ENCODE measurements at regions not wholly inside any gene's neighbourhood (a gene's known extent, or its start where the extent isn't known, plus 50 kb on each side); places are given as distances from the start of the nearest gene placed in this dataset.

DNA sequence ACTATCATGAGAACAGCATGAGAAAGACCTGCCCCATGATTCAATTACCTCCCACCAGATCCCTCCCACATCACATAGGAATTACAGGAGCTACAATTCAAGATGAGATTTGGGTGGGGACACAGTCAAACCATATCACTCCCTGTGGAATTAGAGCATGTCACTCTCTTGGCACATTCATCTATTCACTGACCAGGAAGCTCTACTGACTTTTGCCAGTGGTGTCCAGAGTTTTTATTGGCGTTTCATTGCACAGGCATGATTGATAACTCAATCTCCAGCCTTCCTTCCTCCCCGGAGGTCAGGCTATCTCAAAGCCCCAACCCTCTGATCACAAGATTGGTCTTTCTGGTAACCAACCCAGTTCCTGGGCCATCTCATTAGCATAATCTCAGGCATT is 478.9 kb upstream of the NRP1 start:
- DNase-seq (ENCODE audit: low read depth in 2 of 2) = no peak

DNA sequence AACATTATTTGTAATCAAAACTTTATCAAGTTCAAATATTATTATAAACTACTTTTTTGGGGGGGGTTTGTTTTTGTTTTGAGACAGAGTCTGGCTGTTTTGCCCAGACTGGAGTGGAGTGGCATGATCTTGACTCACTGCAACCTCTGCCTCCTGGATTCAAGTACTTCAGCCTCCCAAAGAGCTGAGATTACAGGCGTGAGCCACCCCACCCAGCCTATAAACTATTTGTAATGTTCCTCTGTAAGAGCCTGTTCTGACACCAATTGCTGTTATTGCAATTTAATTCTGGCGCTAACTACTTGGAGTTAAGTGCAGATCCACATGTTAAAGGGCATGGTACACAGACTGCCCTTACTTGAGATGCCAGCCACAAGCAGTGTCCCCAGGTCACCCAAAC is 478.1 kb upstream of the NRP1 start:
- DNase-seq (ENCODE audit: low read depth in 2 of 2) = no peak

DNA sequence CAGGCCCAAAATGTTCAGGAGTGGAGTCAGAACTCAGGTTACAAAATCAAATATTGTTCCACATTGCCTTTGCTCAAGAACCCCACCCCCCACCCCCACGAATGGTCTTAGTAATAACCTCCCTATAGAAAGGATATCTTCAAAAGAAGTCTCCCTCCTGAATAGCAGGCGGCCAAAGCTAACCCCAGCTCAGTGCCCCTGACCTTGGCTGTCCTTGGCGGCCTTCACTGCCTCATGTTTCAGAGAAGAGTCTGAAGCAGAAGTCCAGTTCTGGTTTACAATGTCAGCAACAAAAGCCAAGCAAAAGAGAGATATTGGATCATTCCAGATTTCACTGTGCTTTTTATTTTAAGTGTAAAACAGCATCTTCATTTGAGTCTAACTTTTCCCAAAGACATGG is 476.5 kb upstream of the NRP1 start:
- DNase-seq (ENCODE audit: low read depth in 2 of 2) = no peak

DNA sequence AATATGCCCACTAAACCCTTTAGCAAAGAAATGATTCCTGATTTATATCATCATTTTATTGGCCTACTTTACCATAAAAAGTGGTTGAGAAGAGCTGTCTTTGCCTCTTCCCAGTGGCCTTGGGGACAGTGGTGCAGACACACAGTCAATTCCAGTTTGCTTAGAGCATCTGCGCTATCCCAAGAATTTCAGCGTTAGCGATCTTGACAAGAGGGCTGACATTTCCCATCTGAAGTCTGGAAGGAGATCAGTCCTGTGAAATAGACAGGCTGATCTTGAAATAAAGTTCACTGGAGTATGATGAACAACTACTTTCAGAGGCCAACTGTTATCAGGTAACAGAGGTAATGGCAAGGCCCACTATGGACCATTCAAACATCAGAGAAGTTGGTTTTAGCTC is 475.3 kb upstream of the NRP1 start:
- no peak for DNase-seq (ENCODE audit: low read depth in 2 of 2)

DNA sequence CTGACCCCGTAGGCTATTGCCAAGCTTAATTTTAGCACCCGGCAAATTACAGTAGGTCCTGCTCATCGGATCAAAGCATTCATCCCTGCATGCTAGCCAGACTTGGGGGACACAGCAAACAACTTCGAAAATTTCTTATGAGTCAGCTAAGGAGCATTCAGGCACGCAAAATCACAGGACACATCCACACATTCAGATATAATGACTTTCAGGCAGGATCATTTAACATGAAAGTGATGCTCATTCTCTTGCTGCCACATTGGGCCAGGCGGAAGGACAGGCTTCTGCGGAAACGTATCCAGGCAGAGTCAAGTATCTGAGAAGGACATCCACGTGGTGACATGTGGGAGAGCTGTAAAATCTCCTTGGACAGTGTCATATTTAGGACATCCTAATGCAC is 474.0 kb upstream of the NRP1 start:
- no peak for DNase-seq (ENCODE audit: low read depth in 2 of 2)

DNA sequence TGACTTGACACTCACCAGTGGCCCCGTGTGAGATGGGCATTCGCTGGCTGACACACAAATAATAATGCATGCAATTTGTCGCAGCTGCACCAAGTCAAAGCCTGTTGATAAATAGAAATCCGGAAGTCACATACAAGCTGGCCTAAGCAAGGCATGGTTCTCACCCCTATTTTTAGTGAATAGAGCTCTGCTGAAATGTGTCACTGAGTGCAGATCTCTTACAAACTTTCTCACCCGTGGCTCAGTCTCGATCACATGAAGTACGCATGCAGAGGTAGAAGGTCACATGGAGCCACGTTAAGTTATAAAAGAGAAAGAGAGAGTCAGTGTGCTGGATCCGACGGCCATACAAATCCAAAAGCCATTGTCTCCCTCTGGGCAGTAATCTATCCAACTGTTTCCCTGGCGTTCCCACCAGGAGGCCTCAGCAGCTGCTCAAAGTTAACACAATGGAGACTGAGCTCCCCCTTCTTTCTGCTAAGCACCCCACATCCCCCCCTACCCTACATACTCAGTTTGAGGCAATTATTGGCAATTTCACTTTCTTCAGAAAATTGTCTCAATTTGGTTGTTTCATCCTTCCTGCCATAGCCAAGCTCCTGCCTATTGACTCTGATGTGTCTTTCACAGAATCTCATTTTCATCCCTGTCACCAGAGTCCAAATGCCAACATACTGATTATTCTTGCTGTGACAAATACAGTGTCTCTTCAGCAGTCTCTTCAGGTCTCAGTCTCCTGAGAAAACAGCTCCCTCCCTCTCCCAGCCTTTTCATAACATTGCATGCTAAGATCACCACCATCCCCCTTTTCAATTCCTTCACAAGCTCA is 473.3 kb upstream of the NRP1 start:
- no peak for DNase-seq (ENCODE audit: low read depth in 2 of 2)

DNA sequence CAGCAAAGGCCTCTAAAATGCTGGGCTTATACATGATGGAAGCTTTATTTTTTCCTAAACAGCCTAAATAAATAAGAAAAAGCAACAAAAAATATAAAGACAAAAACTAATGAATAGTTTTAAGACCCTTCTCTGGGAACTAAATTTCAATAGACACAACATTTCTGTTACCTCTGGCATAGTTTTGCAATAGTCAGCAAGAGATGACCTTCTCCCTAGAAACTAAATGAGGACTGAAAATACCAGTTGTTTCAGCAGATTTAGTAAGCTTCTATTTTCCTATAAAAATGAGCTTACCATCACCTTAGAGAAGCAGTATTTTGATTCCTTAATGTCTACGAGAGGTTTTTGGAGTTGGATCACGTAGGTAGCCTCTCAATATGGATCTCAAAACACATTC is 471.4 kb upstream of the NRP1 start:
- DNase-seq (ENCODE audit: low read depth in 2 of 2) = no peak

DNA sequence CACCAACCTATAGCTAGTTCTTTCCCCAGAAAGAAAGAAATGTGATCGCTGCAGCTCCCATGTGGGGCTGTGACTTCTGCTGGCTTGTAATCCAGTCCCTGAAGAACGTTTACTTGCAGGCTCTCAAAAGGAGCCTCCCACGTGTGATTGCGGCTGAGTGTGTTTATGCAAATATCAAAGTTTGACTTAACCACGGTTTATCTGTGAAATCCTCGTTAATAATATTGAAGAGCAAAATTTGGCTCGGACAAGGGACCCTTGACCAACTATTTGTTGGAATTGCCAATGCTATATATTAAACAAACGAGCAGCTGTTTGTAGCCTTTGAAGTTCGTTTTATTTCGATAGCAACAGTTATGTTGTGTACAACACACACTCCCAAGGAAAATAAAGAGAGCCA is 470.1 kb upstream of the NRP1 start:
- no peak for DNase-seq (ENCODE audit: low read depth in 2 of 2)

DNA sequence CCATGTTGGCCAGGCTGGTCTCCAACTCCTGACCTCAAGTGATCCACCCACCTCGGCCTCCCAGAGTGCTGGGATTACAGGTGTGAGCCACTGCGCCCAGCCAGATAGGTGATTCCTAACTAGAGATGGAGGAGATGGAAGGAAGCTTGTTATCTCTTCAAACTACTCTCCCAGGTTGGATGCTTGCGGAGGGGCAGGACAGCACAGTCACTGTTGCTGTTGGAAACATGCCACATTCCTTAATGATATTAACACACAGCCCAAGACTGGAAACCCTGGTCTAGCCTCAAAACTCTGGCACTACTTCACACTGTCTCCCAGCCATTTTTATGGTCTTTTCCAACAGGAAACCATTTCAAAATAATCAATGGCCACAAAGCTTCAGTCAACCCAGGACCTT is 468.8 kb upstream of the NRP1 start:
- DNase-seq (ENCODE audit: low read depth in 2 of 2) = no peak

DNA sequence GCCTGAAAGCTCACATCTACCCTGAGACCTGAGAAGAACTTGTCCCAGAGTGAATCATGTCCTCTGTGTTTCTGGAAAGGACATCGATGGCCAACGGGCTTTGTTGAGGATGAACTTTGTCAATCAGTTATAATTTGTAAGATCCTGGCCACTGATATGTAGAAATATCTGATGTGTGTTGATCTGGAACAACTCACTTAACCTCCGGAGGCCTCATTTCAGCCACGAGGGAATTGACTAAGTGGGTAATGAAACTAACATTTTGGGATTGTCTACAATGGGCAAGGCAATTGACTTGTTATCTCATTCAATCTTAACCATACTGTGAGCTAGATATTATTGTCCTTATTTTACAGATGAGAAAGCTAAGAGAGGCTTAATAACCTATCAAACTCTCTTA is 468.1 kb upstream of the NRP1 start:
- DNase-seq (ENCODE audit: low read depth in 2 of 2) = no peak

DNA sequence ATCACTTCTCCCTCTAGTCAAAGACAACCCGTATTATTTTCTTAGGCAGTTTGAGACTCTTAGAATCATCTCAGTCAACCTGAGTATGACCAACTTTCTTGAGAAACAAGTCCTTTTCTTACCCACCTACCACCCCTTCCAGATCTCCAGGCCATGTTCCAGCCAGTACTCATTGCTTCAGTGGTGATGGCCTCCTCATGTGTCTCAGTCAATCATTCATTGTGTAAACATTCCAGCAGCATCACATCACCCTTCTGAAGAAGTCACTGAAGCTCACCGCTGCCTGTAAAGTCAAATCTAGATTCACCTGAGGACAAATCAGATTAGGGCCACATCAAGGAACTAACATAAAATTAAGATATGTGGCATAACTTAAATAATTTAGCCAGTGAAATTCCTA is 467.2 kb upstream of the NRP1 start:
- DNase-seq (ENCODE audit: low read depth in 2 of 2) = no peak

DNA sequence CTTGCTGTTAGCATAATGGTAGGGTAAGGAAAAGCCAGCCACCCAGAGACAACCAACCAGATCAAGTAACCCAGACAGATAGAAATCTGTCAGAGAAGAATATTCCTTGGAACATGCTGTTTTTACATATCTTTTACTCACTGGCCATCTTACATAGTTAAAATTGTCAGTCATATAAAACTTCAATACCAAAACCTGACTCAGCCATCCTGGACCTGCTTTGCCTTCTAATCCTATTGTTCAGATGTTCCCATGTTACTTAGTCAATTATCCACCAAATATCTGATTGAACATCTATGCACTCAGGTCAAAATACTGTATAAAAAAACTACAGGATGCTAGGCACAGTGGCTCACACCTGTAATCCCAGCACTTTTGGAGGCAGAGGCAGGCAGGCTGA is 466.5 kb upstream of the NRP1 start:
- no peak for DNase-seq (ENCODE audit: low read depth in 2 of 2)

DNA sequence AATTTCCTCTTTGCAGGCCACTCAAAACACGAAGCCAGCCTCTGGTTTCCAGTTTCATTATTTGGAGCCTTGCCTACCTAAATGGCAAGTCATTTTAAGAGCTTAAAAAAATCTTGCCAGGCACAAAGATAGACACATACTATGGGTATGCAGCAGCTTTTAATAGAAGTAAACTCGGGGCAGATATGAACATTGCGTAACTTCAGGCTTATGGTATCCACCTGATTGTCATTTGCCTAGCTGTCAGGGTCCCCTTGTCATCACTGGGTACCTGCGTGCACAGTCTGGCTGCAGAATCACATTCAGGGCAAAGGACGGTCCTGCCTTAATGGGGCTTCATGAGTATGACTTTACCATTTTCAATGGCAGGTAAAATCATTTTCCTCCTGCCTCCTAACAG is 466.1 kb upstream of the NRP1 start:
- no peak for DNase-seq (ENCODE audit: low read depth in 2 of 2)

DNA sequence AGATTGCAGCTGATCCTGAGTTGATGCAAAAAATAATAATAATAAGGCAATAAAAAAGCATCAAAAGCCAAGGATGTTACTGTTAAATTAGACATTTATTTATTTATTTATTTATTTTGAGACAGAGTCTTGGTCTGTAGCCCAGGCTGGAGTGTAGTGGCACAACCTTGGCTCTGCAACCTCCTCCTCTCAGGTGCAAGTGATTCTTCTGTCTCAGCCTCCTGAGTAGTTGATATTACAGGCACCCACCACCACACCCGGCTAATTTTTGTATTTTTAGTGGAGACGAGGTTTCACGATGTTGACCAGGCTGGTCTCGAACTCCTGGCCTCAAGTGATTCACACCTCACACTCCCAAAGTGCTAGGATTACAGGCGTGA is 465.5 kb upstream of the NRP1 start:
- DNase-seq (ENCODE audit: low read depth in 2 of 2) = no peak

DNA sequence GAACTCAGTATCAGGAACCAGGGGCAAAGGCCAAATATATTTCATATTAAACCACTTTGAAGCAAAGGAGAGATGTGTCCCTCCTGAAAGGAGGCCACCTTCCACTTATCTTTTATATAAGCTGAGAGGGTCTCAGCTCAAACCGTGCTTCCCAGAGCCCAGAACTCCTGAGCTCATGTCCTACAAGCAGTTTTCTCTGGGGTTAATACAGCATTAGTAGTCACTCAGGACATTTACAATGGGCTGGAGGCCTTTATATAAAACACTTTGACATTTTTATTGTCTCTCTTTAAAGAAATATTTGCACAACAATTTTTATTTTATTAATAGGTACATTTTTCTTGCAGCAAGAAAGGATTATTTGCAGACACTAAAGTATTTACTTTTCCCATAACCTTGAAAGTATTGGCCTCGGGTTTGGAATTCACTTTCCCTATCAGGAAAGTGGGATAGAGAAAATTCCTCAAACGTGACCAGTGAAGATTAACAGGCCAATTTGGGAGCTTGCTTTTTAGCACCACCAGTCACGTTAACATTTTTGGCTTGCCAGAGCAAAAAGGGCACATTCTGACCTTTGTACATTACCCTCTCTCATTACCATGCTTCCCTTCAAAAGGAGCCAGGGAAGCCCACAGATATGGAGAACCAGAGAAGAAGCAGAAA is 464.9 kb upstream of the NRP1 start:
- DNase-seq (ENCODE audit: low read depth in 2 of 2) = no peak

DNA sequence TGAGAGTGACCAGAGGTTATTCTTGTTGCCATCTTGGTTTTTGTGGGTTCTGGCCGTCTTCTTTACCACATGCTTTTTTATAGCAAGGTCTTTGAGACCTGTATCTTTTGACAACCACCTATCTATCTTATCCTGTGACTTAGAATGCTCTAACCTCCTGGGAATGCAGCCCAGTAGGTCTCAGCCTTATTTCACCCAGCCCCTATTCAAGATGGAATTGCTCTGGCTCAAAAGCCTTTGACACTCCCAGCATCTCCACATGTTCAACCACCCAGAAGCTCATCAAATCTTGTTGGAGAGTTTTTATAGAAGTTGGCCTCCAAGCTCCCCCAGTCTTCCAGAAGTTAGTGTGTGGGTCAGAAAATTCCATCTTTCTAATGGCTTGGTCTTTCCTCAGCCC is 464.3 kb upstream of the NRP1 start:
- DNase-seq (ENCODE audit: low read depth in 2 of 2) = no peak

DNA sequence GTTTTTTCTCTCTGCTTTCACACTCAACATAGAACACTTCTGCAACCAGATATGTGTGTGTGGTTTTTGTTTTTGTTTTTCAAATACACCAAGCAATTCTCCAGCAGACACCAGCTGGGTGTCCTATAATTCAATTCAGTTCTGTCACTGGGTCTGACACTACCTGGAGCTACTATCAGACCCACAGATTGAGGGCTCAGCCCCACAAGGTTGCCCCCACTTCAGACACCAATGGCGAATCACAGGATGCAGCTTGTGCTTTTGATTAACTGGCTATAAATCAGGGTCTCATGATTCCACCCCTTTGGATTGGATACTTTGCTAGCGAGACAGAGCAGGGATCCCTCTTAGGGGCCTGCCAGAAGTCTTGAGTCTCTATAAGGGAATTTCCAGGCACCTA is 462.2 kb upstream of the NRP1 start:
- DNase-seq (ENCODE audit: low read depth in 2 of 2) = no peak

DNA sequence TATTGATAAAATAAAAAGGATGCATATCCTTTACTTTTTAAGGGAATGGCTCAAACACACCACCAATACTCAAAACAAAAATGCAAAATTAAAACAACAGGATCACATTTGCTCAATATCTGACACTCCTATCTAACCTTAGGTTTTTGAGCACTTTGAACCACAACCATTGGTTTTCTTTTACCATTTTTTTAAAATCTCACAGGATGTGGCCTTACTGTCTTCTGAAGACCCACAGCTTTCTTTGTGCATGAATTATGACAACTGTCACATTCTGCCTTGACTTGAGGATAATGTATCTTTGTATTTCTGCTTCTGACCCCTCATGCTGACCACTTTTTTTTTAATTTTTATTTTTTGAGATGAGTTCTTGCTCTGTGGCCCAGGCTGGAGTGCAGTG is 461.1 kb upstream of the NRP1 start:
- no peak for DNase-seq (ENCODE audit: low read depth in 2 of 2)

DNA sequence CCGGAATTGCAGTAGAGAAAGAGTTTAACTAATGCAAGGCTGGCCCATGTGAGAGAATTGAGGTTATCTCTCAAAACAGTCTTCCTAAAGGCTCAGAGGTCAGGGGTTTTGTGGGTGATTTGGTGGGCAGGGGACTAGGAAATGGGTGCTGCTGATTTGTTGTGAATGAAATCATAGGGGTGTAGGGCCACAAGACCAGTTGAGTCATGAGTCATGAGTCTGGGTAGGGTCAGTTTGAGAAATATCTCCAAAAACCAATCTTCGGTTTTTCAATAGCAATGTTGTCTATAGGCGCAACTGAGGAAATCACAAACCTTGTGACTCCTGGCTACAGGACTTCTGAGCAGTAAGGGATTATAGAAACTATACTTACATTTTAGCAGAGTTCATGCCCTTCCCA is 460.0 kb upstream of the NRP1 start:
- DNase-seq (ENCODE audit: low read depth in 2 of 2) = no peak

DNA sequence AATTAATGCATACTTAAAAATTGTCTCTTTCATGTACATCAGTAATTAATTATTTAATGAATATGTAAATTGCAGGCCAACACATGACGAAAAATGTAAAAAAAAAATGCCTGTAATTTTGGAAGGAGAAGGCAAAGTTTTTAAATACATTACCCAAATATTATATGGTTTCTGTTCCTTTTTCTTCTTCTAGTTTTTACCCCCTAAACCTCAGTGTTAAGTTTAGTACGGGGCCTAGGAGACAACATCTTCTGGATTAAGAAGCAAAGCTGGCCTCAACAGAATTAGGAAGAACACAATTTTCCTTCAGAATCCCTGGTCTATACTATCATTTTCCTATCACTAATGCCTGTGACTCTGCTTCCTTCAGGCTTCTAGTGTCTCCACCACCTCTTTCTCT is 459.3 kb upstream of the NRP1 start:
- no peak for DNase-seq (ENCODE audit: low read depth in 2 of 2)

DNA sequence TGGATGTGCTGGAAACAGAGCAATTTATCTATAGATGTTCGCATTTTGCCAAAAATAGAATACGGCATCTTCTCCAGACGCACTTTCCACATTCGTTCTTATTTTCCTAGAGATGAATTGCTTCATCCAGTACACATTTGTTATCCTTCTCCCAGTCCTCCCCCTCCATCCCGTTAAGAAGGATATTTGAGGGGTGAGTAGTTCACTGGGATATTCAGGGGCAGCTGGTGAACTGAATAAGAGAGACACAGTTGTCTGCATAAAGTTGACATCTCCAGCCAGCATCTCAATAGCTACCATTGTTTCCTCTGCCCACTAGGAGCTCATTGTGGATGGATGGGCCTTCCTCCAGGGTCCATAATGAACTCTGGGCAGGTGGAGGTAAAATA is 456.8 kb upstream of the NRP1 start:
- DNase-seq (ENCODE audit: low read depth in 2 of 2) = no peak

DNA sequence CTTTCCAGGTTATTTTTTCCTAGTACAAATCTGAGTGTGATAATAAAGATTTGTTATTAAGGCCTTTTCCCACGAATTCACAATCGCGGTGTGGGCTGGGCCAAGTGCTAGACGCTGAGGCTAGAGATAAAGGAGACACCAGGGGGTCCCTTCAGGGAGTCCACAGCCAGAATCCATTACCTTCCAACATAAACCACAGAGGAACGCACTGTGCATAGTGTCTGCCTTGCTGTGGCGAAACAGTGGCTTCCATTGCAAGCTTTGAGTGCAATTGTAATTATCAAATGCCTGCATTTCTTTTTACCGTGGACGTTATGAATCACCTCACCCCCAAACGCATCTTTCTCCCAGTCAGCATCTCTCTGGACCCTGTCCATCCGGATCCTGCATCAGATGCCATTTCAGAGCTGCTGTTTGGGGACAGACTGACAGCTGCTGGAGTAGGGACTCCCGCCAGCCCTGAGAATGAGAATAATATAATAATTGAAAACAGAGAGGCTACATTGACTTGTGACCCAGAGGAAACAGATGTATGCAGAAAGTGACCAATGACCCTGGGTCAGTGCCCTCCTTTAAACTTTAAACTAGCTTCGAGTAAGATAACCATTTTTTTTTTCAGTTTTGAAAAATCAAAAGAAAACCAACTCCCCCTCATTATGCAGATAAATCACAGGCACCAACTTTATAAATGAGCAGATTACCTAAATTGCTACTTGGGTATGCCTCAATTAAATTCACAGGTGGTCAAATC is 456.2 kb upstream of the NRP1 start:
- DNase-seq (ENCODE audit: low read depth in 2 of 2) = no peak

DNA sequence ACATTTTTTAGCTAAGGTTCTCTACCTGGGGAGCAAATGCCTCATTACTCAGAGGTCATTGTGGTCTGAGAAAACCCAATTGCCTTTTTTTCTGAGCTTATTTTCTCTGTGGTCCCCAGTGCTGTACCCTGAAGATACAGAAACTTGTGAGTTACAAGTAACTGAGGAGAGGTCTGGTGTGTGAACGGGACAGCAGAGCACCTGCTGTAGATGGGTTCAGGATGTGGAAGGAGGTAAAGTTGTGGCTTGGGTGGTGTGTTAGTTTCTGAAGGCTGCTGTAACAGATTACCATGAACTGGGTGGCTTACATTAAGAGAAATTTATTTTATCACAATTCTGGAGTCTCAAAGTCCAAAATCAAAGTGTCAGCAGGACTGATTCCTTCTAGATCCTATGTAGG is 449.1 kb upstream of the NRP1 start:
- DNase-seq (ENCODE audit: low read depth in 2 of 2) = no peak
